GM13977 (cell line): ENCODE measurements at regions not wholly inside any gene's neighbourhood (a gene's known extent, or its start where the extent isn't known, plus 50 kb on each side); places are given as distances from the start of the nearest gene placed in this dataset.

Experiments
- DNase-seq: peaks from one replicate; pipeline ENCODE4 v3.0.0; 2012; ENCODE audit warnings: low spot score
- in situ Hi-C: fragments of 300-500 bp; cut with MboI; formaldehyde crosslinking; loops from one replicate; pipeline ENCODE4 v1.12.0; 2022; ENCODE audit warnings: low sequenced_read_pairs, low pct_unique_long_range_greater_than_20kb, mixed read lengths, inconsistent platforms; ENCODE audit not compliant: unreplicated experiment
- TF ChIP-seq, protein P1 (sequence below): IDR thresholded peaks from 2 replicates; pipeline ENCODE4 v1.5.1; 2012; ENCODE audit warnings: mild to moderate bottlenecking, control low read depth; ENCODE audit not compliant: insufficient read depth; ENCODE audit errors: extremely low read depth, missing control alignments

- DNase-seq: no peak
- in situ Hi-C loops: no loop called here
- TF ChIP-seq, protein P1, sequence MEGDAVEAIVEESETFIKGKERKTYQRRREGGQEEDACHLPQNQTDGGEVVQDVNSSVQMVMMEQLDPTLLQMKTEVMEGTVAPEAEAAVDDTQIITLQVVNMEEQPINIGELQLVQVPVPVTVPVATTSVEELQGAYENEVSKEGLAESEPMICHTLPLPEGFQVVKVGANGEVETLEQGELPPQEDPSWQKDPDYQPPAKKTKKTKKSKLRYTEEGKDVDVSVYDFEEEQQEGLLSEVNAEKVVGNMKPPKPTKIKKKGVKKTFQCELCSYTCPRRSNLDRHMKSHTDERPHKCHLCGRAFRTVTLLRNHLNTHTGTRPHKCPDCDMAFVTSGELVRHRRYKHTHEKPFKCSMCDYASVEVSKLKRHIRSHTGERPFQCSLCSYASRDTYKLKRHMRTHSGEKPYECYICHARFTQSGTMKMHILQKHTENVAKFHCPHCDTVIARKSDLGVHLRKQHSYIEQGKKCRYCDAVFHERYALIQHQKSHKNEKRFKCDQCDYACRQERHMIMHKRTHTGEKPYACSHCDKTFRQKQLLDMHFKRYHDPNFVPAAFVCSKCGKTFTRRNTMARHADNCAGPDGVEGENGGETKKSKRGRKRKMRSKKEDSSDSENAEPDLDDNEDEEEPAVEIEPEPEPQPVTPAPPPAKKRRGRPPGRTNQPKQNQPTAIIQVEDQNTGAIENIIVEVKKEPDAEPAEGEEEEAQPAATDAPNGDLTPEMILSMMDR: no peak
These were observed 87.2 kb upstream of the VRK2 start for GRCh38 chr2:57959390-57959789.

DNA sequence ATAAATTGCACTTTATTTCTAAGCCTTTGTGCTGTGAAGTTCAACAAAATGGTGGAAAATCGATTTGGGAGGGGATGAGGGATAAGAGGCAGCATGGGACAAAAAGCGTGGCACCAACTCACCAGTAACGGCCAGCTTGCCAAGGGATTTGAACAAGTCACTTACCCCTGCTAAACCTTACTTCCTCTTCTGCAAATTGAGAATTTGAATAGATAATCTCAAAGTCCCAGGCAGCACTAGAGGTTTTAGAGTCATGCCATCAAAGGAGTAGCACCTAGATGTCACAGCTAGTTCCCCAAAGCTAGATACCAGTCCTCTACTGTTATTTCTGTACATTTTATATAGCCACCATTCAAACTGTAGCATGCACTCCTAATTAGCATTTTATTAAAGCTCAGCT is 83.7 kb upstream of the VRK2 start:
- in situ Hi-C loops: no loop called here
- no peak for DNase-seq
- TF ChIP-seq, protein P1: no peak

DNA sequence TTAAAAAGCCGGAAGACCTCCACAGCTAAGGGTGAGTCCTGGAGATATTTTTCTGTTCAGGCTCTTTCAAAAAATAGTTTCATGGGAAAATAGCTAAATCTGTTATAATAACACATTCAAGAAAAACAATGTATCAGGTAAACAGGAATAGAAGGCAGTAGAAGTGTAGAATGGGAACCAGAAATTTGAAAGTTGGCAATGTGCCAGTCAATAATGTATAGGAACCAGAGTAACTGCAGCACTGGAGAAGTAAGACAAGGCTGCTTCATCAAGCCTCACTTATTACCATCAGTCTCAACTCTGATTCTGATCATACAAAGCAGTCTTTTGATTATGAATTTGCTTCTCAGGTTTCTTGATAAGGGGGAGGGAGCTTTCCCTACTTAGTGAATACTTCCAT is 81.4 kb upstream of the VRK2 start:
- in situ Hi-C loops: no loop called here
- TF ChIP-seq, protein P1: no peak
- DNase-seq: no peak

GRCh38 chr2:57965961-57966360 is 80.6 kb upstream of the VRK2 start:
- TF ChIP-seq, protein P1: no peak
- in situ Hi-C loops: no loop called here
- no peak for DNase-seq

- in situ Hi-C loops: no loop called here
- TF ChIP-seq, protein P1: no peak
- no peak for DNase-seq
These were observed 72.9 kb upstream of the VRK2 start for GRCh38 chr2:57973621-57974186.

DNA sequence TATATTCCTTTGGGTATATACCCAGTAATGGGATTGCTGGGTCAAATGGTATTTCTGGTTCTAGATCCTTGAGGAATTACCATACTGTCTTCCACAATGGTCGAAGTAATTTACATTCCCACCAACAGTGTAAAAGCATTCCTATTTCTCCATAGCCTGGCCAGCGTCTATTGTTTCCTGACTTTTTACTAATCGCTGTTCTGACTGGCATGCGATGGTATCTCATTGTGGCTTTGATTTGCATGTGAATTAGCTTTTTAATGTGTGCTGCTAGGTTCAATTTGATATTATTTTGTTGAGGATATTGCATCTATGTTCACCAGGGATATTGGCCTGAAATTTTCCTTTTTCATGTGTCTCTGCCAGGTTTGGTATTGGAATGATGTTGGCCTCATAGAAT is 67.4 kb upstream of the VRK2 start:
- in situ Hi-C loops: no loop called here
- no peak for DNase-seq
- TF ChIP-seq, protein P1: no peak
